GM12878 (cell line): ENCODE measurements at regions not wholly inside any gene's neighbourhood (a gene's known extent, or its start where the extent isn't known, plus 50 kb on each side); places are given as distances from the start of the nearest gene placed in this dataset.
A peak's percentile ranks its signal among the peaks of the same experiment; 100 is the strongest.

Experiments used
- ATAC-seq: fragments of 200-7000 bp; cut with Tn5 transposase; 3 replicates; pipeline ENCODE4 v1.9.1; 2020; ENCODE audit warnings: mild to moderate bottlenecking, moderate library complexity
- BruUV-seq: library from RNA; stranded (reverse); fragments of 400-500 nt; replicated peaks from 2 replicates; lab custom pipeline; 2021; lab: Mats Ljungman, UMichigan
- CTCF ChIA-PET: fragments of 300-600 bp; sonication (Branson Sonifier 250); formaldehyde crosslinking; extraction: SDS; loops from one replicate; lab custom pipeline; 2021; ENCODE audit warnings: inconsistent platforms; lab: Yijun Ruan, JAX
- POLR2A ChIA-PET: fragments of 350-600 bp; formaldehyde crosslinking; extraction: SDS; loops from one replicate; lab custom pipeline; 2021; ENCODE audit warnings: inconsistent platforms; lab: Charles Lee
- RAD21 ChIA-PET: fragments of 300-600 bp; sonication (Branson Sonifier 250); formaldehyde crosslinking; loops from one replicate; lab custom pipeline; 2023; ENCODE audit warnings: antibody characterized with exemption; ENCODE audit not compliant: unreplicated experiment; lab: Charles Lee
- SMC1A ChIA-PET: fragments of 300-600 bp; sonication (Branson Sonifier 250); formaldehyde crosslinking; loops from one replicate; lab custom pipeline; 2023; ENCODE audit not compliant: unreplicated experiment, uncharacterized antibody; lab: Charles Lee
- DNase-seq: peaks from one replicate; pipeline ENCODE4 v3.0.0-alpha.2; 2011; ENCODE audit warnings: low read depth, low spot score
- FAIRE-seq: peaks from 3 replicates; lab custom pipeline; 2011; peaks lifted over from hg19 to GRCh38; lab: Jason Lieb, UNC
- H2AFZ ChIP-seq: 2 replicates; pipeline ENCODE4 v1.6.0; 2011; ENCODE audit warnings: low read depth, low read length, control low read depth; ENCODE audit not compliant: control insufficient read depth
- H3K27ac ChIP-seq: 2 replicates; pipeline ENCODE4 v1.5.1; 2011; ENCODE audit warnings: control low read depth; ENCODE audit not compliant: control insufficient read depth, insufficient read depth
- H3K27me3 ChIP-seq, 2 experiments: replicated peaks in 1 of 2; 2 replicates each; pipeline versions ENCODE4 v1.6.0 to v1.6.1; 2011; ENCODE audit warnings: low read length in 1 of 2; ENCODE audit not compliant: control insufficient read depth in 2 of 2, insufficient read depth in 2 of 2
- H3K36me3 ChIP-seq, 2 experiments: 2 replicates each; pipeline ENCODE4 v1.5.1; 2011; ENCODE audit warnings: low read length in 1 of 2; ENCODE audit not compliant: control insufficient read depth in 2 of 2, insufficient read depth in 2 of 2
- H3K4me1 ChIP-seq: 2 replicates; pipeline ENCODE4 v1.6.1; 2011; ENCODE audit warnings: mild to moderate bottlenecking, low read length, moderate library complexity, mixed read lengths; ENCODE audit not compliant: control insufficient read depth, insufficient read depth
- H3K4me2 ChIP-seq: 2 replicates; pipeline ENCODE4 v1.6.0; 2011; ENCODE audit warnings: control low read depth; ENCODE audit not compliant: control insufficient read depth, insufficient read depth
- H3K4me3 ChIP-seq: fragments of 200-600 bp; sonication (generic); 2 replicates; pipeline ENCODE4 v1.5.1; 2016
- H3K79me2 ChIP-seq: 2 replicates; pipeline ENCODE4 v1.6.0; 2011; ENCODE audit warnings: low read length; ENCODE audit not compliant: control insufficient read depth, insufficient read depth
- H3K9ac ChIP-seq: 2 replicates; pipeline ENCODE4 v1.8.0; 2011; ENCODE audit warnings: low read length, control low read depth, mixed read lengths; ENCODE audit not compliant: control insufficient read depth, insufficient read depth
- H3K9me3 ChIP-seq: replicated peaks from 3 replicates; pipeline ENCODE4 v1.5.1; 2011; ENCODE audit warnings: mild to moderate bottlenecking, low read length; ENCODE audit not compliant: control insufficient read depth, insufficient read depth
- H4K20me1 ChIP-seq: 2 replicates; pipeline ENCODE4 v1.6.0; 2011; ENCODE audit not compliant: control insufficient read depth, insufficient read depth
- CREB1 ChIP-seq: IDR thresholded peaks from 2 replicates; pipeline ENCODE4 v1.6.1; 2012; ENCODE audit warnings: low read depth, mild to moderate bottlenecking, inconsistent platforms
- CREM ChIP-seq: IDR thresholded peaks from 2 replicates; pipeline ENCODE4 v1.6.1; 2014; ENCODE audit warnings: antibody characterized with exemption, low read depth
- EP300 ChIP-seq, 2 experiments: fragments of 150-350 bp in 1 of 2; IDR thresholded peaks; 2 replicates each; pipeline ENCODE4 v1.6.1; 2011 to 2012; ENCODE audit warnings: low read depth in 2 of 2, low read length in 2 of 2, borderline replicate concordance in 1 of 2, improper control_type of control experiment in 1 of 2, inconsistent platforms in 1 of 2; ENCODE audit not compliant: control insufficient read depth in 1 of 2
- ESRRA ChIP-seq: IDR thresholded peaks from 2 replicates; pipeline ENCODE4 v1.6.1; 2012; ENCODE audit warnings: mild to moderate bottlenecking, low read length, improper control_type of control experiment
- LARP7 ChIP-seq: fragments of 450-650 bp; IDR thresholded peaks from 2 replicates; pipeline ENCODE4 v1.6.1; 2017; ENCODE audit warnings: mild to moderate bottlenecking
- MEF2A ChIP-seq: IDR thresholded peaks from 2 replicates; pipeline ENCODE4 v1.6.1; 2011; ENCODE audit warnings: low read depth, mild to moderate bottlenecking, low read length, moderate library complexity; ENCODE audit not compliant: insufficient read depth
- MTA2 ChIP-seq: fragments of 450-650 bp; IDR thresholded peaks from 2 replicates; pipeline ENCODE4 v1.6.1; 2016; ENCODE audit warnings: low read depth, mild to moderate bottlenecking, moderate library complexity
- NBN ChIP-seq: fragments of 450-650 bp; IDR thresholded peaks from 2 replicates; pipeline ENCODE4 v1.6.1; 2016
- PAX5 ChIP-seq: IDR thresholded peaks from 2 replicates; pipeline ENCODE4 v1.6.1; 2011; ENCODE audit warnings: low read depth, low read length, borderline replicate concordance
- PML ChIP-seq: IDR thresholded peaks from 2 replicates; pipeline ENCODE4 v1.6.1; 2012; ENCODE audit warnings: low read length, inconsistent platforms
- POLR2AphosphoS2 ChIP-seq: IDR thresholded peaks from 2 replicates; pipeline ENCODE4 v1.6.1; 2011; ENCODE audit warnings: low read depth, mild to moderate bottlenecking, low read length, improper control_type of control experiment, moderate library complexity
- RAD51 ChIP-seq: fragments of 450-650 bp; IDR thresholded peaks from 2 replicates; pipeline ENCODE4 v1.6.1; 2016; ENCODE audit warnings: moderate library complexity, mild to moderate bottlenecking, inconsistent platforms
- RUNX3 ChIP-seq: IDR thresholded peaks from 2 replicates; pipeline ENCODE4 v1.6.1; 2012; ENCODE audit warnings: low read length, inconsistent platforms
- SMC3 ChIP-seq: IDR thresholded peaks from 2 replicates; pipeline ENCODE4 v1.6.1; 2011; ENCODE audit warnings: low read length, improper control_type of control experiment, borderline replicate concordance
- TCF7 ChIP-seq: IDR thresholded peaks from 2 replicates; pipeline ENCODE4 v1.6.1; 2014; ENCODE audit warnings: antibody characterized with exemption, borderline replicate concordance
- ZNF207 ChIP-seq: fragments of 450-650 bp; IDR thresholded peaks from 2 replicates; pipeline ENCODE4 v1.6.1; 2014; ENCODE audit warnings: antibody characterized with exemption, mild to moderate bottlenecking, borderline replicate concordance
- ZNF274 ChIP-seq: IDR thresholded peaks from one replicate; pipeline ENCODE4 v1.8.0; 2011; ENCODE audit not compliant: insufficient read length, insufficient read depth
- WGBS: methylation state at CpG from one replicate; pipeline ENCODE4 v1.1.6; 2016; ENCODE audit warnings: low lambda C conversion rate; ENCODE audit not compliant: insufficient replicate concordance, insufficient coverage; ENCODE audit errors: missing lambda C conversion rate; 5-methylcytosine and 5-hydroxymethylcytosine counted together
- in situ Hi-C: fragments of 300-500 bp; cut with MboI; formaldehyde crosslinking; loops from 9 replicates; pipeline ENCODE4 v1.14.3; 2018; ENCODE audit warnings: mixed read lengths
- intact Hi-C: fragments of 100-400 bp; cut with micrococcal nuclease; formaldehyde crosslinking; loops from one replicate; pipeline ENCODE4 v1.14.2; 2022; ENCODE audit not compliant: unreplicated experiment
- TF ChIP-seq, protein P1 (sequence below): fragments of 450-650 bp; IDR thresholded peaks from 2 replicates; pipeline ENCODE4 v1.6.1; 2016; ENCODE audit warnings: mild to moderate bottlenecking, moderate library complexity, borderline replicate concordance

DNA sequence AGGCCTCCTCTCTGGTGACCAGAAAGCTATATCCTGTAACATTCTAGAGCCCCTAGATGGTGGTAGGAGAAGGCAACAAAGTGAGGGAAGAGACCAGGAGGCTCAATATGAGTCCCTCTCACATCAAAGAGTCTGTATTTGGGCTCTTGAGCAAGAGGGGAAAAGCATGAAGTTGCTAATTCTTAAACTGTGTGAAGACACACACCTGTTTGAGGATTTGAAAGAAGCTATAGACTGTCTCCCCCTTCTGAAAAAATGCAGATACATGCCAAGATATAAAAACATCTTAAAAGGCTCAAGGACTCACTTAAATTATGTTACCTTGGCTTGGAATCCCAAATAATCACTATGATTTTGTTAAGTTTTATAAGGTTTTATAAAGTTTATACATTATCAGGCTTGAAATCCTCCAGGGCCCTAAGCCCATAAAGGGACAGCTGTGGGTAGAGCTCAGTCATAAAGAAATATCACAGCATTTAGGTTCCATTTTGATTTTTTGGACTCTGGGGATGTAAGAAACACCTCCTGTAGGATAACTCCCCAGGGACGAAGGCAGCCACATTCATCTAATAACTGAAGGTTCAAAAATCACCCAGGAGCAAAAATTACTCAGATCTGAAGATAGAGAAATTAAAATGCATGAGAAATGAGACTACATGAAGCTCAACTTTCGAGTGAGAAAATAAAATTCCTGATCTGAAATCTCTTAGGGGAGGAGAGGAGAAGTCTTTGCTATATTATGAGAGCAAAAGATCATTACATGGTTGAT is 136.1 kb upstream of the LGALSL start (continued):
- peak; percentile 52; the same call in 1 of the 2 replicates for TF ChIP-seq MTA2
- peak; percentile 32; the same call in 1 of the 2 replicates for TF ChIP-seq SMC3
- TF ChIP-seq, all 136 proteins: peak for 12

DNA sequence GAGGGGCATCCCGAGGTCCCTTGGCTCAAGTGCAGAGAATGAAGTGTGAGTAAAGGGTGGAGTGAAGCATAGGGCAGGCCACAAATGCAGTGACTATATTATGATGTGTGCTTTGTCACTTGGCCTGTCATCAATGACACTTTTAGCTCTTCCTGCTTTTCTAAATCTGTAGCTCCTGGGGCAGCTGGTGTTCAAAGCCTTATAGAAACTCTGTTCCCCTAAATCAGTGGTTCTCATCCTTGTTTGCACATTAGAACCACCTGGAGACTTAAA is 135.6 kb upstream of the LGALSL start:
- DNase-seq: no peak
- in situ Hi-C loops: no loop called here
- RAD21 ChIA-PET: interaction anchor here (0.7 to 4.2 kb wide), 23 partner anchors 10 to 620 kb away, joined by 3 to 83 read pairs (median 5); no protein-coding TSS in a partner anchor
- Histone ChIP-seq H2AFZ (no peak overlapping the region; the same call in none of the 2 replicates), H3K4me3 (no peak overlapping the region), H4K20me1 (no peaks in the 10 kb centered on the region), H3K9me3 (no peaks in the 10 kb centered on the region; the same call in 2 of the 3 replicates), H3K4me1 (peaks cover 13% of the 10 kb centered on the region), H3K27ac (no peak overlapping the region), H3K9ac (no peak overlapping the region), H3K4me2 (no peak overlapping the region; the same call in 1 of the 2 replicates), H3K27me3 (no peaks in the 10 kb centered on the region), H3K79me2 (no peaks in the 10 kb centered on the region), H3K36me3 (no peaks in the 10 kb centered on the region)
- SMC1A ChIA-PET: interaction anchor here (0.6 to 3.5 kb wide), 46 partner anchors 9 to 733 kb away, joined by 3 to 63 read pairs (median 6); no protein-coding TSS in a partner anchor
- no peak for FAIRE-seq
- BruUV-seq: no TSS peak
- WGBS: 65% methylated on average over 1 of the region's 1 CpG
- peak; percentile 83 for ATAC-seq
- TF ChIP-seq CREB1 (peak; percentile 85), ZNF207 (no peak), LARP7 (no peak), EP300 (IDR thresholded peaks at IDR 0.05; ENCODE audit: borderline replicate concordance in 1 of 2, control insufficient read depth in 1 of 2, low read depth in 2 of 2, low read length in 2 of 2) (0 out of 4 replicates have a peak, but pooled peaks of 1 of the 2 experiments have one; percentile 13), POLR2AphosphoS2 (no peak), PML (no peak), RAD51 (no peak), TCF7 (no peak), ESRRA (no peak), RUNX3 (no peak), ZNF274 (no peak), CREM (no peak), PAX5 (no peak), NBN (no peak), MEF2A (no peak)
- TF ChIP-seq, protein P1, sequence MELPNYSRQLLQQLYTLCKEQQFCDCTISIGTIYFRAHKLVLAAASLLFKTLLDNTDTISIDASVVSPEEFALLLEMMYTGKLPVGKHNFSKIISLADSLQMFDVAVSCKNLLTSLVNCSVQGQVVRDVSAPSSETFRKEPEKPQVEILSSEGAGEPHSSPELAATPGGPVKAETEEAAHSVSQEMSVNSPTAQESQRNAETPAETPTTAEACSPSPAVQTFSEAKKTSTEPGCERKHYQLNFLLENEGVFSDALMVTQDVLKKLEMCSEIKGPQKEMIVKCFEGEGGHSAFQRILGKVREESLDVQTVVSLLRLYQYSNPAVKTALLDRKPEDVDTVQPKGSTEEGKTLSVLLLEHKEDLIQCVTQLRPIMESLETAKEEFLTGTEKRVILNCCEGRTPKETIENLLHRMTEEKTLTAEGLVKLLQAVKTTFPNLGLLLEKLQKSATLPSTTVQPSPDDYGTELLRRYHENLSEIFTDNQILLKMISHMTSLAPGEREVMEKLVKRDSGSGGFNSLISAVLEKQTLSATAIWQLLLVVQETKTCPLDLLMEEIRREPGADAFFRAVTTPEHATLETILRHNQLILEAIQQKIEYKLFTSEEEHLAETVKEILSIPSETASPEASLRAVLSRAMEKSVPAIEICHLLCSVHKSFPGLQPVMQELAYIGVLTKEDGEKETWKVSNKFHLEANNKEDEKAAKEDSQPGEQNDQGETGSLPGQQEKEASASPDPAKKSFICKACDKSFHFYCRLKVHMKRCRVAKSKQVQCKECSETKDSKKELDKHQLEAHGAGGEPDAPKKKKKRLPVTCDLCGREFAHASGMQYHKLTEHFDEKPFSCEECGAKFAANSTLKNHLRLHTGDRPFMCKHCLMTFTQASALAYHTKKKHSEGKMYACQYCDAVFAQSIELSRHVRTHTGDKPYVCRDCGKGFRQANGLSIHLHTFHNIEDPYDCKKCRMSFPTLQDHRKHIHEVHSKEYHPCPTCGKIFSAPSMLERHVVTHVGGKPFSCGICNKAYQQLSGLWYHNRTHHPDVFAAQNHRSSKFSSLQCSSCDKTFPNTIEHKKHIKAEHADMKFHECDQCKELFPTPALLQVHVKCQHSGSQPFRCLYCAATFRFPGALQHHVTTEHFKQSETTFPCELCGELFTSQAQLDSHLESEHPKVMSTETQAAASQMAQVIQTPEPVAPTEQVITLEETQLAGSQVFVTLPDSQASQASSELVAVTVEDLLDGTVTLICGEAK: no peak
- CTCF ChIA-PET: interaction anchor here (0.6 to 3.8 kb wide), 24 partner anchors 9 to 302 kb away, joined by 3 to 46 read pairs (median 6); no protein-coding TSS in a partner anchor
- intact Hi-C loops: no loop called here
- POLR2A ChIA-PET: interaction anchor here (0.6 to 2.3 kb wide), 15 partner anchors 10 to 218 kb away, joined by 3 to 8 read pairs (median 5); no protein-coding TSS in a partner anchor
